ENCODE measurements at regions not wholly inside any gene's neighbourhood (a gene's known extent, or its start where the extent isn't known, plus 50 kb on each side); places are given as distances from the start of the nearest gene placed in this dataset.

- TF ChIP-seq CTCF (IDR thresholded peaks at IDR 0.05; ENCODE audit: insufficient read depth, low read length) (no peak), POLR2AphosphoS5 (IDR thresholded peaks at IDR 0.05; ENCODE audit: low read depth) (no peak), REST (IDR thresholded peaks at IDR 0.05; ENCODE audit: insufficient replicate concordance, low read depth) (no peak), SPI1 (IDR thresholded peaks at IDR 0.05; ENCODE audit: borderline replicate concordance, low read depth) (no peak), GABPA (IDR thresholded peaks at IDR 0.05; ENCODE audit: low read depth) (no peak)
- no peak overlapping the region for H3K27ac ChIP-seq (replicated peaks)
- no peak for DNase-seq (ENCODE audit: low read depth in 1 of 2, low spot score in 1 of 2)
- no peak overlapping the region for H3K4me3 ChIP-seq (replicated peaks; ENCODE audit: insufficient read depth, low read length)
- no peaks in the 10 kb centered on the region for H3K27me3 ChIP-seq (ENCODE audit: insufficient read depth, poor library complexity, severe bottlenecking)
Observed at GRCh38 chr7:118473271-118473670, 248.8 kb downstream of the ANKRD7 start.

- no peak for DNase-seq (ENCODE audit: low read depth in 1 of 2, low spot score in 1 of 2)
- H3K27me3 ChIP-seq (ENCODE audit: insufficient read depth, poor library complexity, severe bottlenecking) = no peaks in the 10 kb centered on the region
- no peak overlapping the region for H3K4me3 ChIP-seq (replicated peaks; ENCODE audit: insufficient read depth, low read length)
- no peak overlapping the region for H3K27ac ChIP-seq (replicated peaks)
- TF ChIP-seq SPI1 (IDR thresholded peaks at IDR 0.05; ENCODE audit: borderline replicate concordance, low read depth) (no peak), GABPA (IDR thresholded peaks at IDR 0.05; ENCODE audit: low read depth) (no peak), CTCF (IDR thresholded peaks at IDR 0.05; ENCODE audit: insufficient read depth, low read length) (no peak), REST (IDR thresholded peaks at IDR 0.05; ENCODE audit: insufficient replicate concordance, low read depth) (no peak), POLR2AphosphoS5 (IDR thresholded peaks at IDR 0.05; ENCODE audit: low read depth) (no peak)
Observed at GRCh38 chr7:118476036-118476435, 251.5 kb downstream of the ANKRD7 start.

- Histone ChIP-seq H3K27ac (replicated peaks) (no peak overlapping the region), H3K4me3 (replicated peaks; ENCODE audit: insufficient read depth, low read length) (no peak overlapping the region), H3K27me3 (ENCODE audit: insufficient read depth, poor library complexity, severe bottlenecking) (no peaks in the 10 kb centered on the region)
- no peak for DNase-seq (ENCODE audit: low read depth in 1 of 2, low spot score in 1 of 2)
- TF ChIP-seq GABPA (IDR thresholded peaks at IDR 0.05; ENCODE audit: low read depth) (no peak), CTCF (IDR thresholded peaks at IDR 0.05; ENCODE audit: insufficient read depth, low read length) (no peak), REST (IDR thresholded peaks at IDR 0.05; ENCODE audit: insufficient replicate concordance, low read depth) (no peak), SPI1 (IDR thresholded peaks at IDR 0.05; ENCODE audit: borderline replicate concordance, low read depth) (no peak), POLR2AphosphoS5 (IDR thresholded peaks at IDR 0.05; ENCODE audit: low read depth) (no peak)
Observed at GRCh38 chr7:118477036-118477435, 252.5 kb downstream of the ANKRD7 start.
